ENCODE measurements at regions not wholly inside any gene's neighbourhood (a gene's known extent, or its start where the extent isn't known, plus 50 kb on each side); places are given as distances from the start of the nearest gene placed in this dataset.

GRCh38 chr7:26538689-26539088 is 247.0 kb downstream of the SNX10 start:
- Histone ChIP-seq H3K27ac (replicated peaks) (no peak overlapping the region), H3K4me3 (replicated peaks; ENCODE audit: insufficient read depth, low read length) (no peak overlapping the region), H3K27me3 (ENCODE audit: insufficient read depth, poor library complexity, severe bottlenecking) (peaks cover 8% of the 10 kb centered on the region)
- TF ChIP-seq POLR2AphosphoS5 (IDR thresholded peaks at IDR 0.05; ENCODE audit: low read depth) (no peak), REST (IDR thresholded peaks at IDR 0.05; ENCODE audit: insufficient replicate concordance, low read depth) (no peak), CTCF (IDR thresholded peaks at IDR 0.05; ENCODE audit: insufficient read depth, low read length) (no peak), GABPA (IDR thresholded peaks at IDR 0.05; ENCODE audit: low read depth) (no peak), SPI1 (IDR thresholded peaks at IDR 0.05; ENCODE audit: borderline replicate concordance, low read depth) (no peak)
- DNase-seq (ENCODE audit: low read depth in 1 of 2, low spot score in 1 of 2), result no peak

GRCh38 chr7:26543340-26543739 is 251.7 kb downstream of the SNX10 start:
- no peak overlapping the region for H3K4me3 ChIP-seq (replicated peaks; ENCODE audit: insufficient read depth, low read length)
- TF ChIP-seq GABPA (IDR thresholded peaks at IDR 0.05; ENCODE audit: low read depth) (no peak), SPI1 (IDR thresholded peaks at IDR 0.05; ENCODE audit: borderline replicate concordance, low read depth) (no peak), REST (IDR thresholded peaks at IDR 0.05; ENCODE audit: insufficient replicate concordance, low read depth) (no peak), POLR2AphosphoS5 (IDR thresholded peaks at IDR 0.05; ENCODE audit: low read depth) (no peak), CTCF (IDR thresholded peaks at IDR 0.05; ENCODE audit: insufficient read depth, low read length) (no peak)
- peaks cover 2% of the 10 kb centered on the region for H3K27me3 ChIP-seq (ENCODE audit: insufficient read depth, poor library complexity, severe bottlenecking)
- peak in 1 of 2 experiments; percentile 8 for DNase-seq (ENCODE audit: low read depth in 1 of 2, low spot score in 1 of 2)
- no peak overlapping the region for H3K27ac ChIP-seq (replicated peaks)

- H3K4me3 ChIP-seq (replicated peaks; ENCODE audit: insufficient read depth, low read length), result no peak overlapping the region
- H3K27ac ChIP-seq (replicated peaks), result no peak overlapping the region
- H3K27me3 ChIP-seq (ENCODE audit: insufficient read depth, poor library complexity, severe bottlenecking), result no peaks in the 10 kb centered on the region
- TF ChIP-seq GABPA (IDR thresholded peaks at IDR 0.05; ENCODE audit: low read depth) (no peak), SPI1 (IDR thresholded peaks at IDR 0.05; ENCODE audit: borderline replicate concordance, low read depth) (no peak), POLR2AphosphoS5 (IDR thresholded peaks at IDR 0.05; ENCODE audit: low read depth) (no peak), CTCF (IDR thresholded peaks at IDR 0.05; ENCODE audit: insufficient read depth, low read length) (no peak), REST (IDR thresholded peaks at IDR 0.05; ENCODE audit: insufficient replicate concordance, low read depth) (no peak)
- no peak for DNase-seq (ENCODE audit: low read depth in 1 of 2, low spot score in 1 of 2)
Observed at GRCh38 chr7:26543951-26544350, 252.3 kb downstream of the SNX10 start.

Measured in HL-60 (cell line).